GM12875 (cell line): ENCODE measurements at regions not wholly inside any gene's neighbourhood (a gene's known extent, or its start where the extent isn't known, plus 50 kb on each side); places are given as distances from the start of the nearest gene placed in this dataset.

Experiments
- H3K4me3 ChIP-seq: one replicate; pipeline ENCODE4 v1.5.1; 2011; ENCODE audit warnings: low read depth, low read length, control low read depth
- CTCF ChIP-seq: IDR thresholded peaks from 2 replicates; pipeline ENCODE4 v1.5.1; 2011; ENCODE audit warnings: low read depth, mild to moderate bottlenecking, control low read depth, inconsistent platforms, low read length, moderate library complexity, borderline replicate concordance; ENCODE audit not compliant: insufficient read depth

GRCh38 chr10:59508296-59508695 is 145.9 kb upstream of the FAM13C start:
- H3K4me3 ChIP-seq, result no peak overlapping the region
- no peak for TF ChIP-seq CTCF

GRCh38 chr10:59505926-59506325 is 143.6 kb upstream of the FAM13C start:
- TF ChIP-seq CTCF, result no peak
- no peak overlapping the region for H3K4me3 ChIP-seq

- TF ChIP-seq CTCF, result no peak
- H3K4me3 ChIP-seq, result no peak overlapping the region
These were observed 137.1 kb upstream of the FAM13C start for GRCh38 chr10:59499460-59499859.

GRCh38 chr10:59493017-59493416 is 130.7 kb upstream of the FAM13C start:
- H3K4me3 ChIP-seq, result no peak overlapping the region
- no peak for TF ChIP-seq CTCF

- no peak overlapping the region for H3K4me3 ChIP-seq
- TF ChIP-seq CTCF, result no peak
These were observed 117.1 kb upstream of the FAM13C start for GRCh38 chr10:59479426-59479825.

- TF ChIP-seq CTCF, result no peak
- no peak overlapping the region for H3K4me3 ChIP-seq
These were observed 108.2 kb upstream of the FAM13C start for GRCh38 chr10:59470570-59470969.

GRCh38 chr10:59465088-59465487 is 102.7 kb upstream of the FAM13C start:
- TF ChIP-seq CTCF, result no peak
- H3K4me3 ChIP-seq, result no peak overlapping the region
